Dendritic cell treated with granulocyte-macrophage colony-stimulating factor and Interleukin-4, amounts not matched to agents 40 ng/mL and 50 ng/mL, for 4 days (primary cell): ENCODE measurements at regions not wholly inside any gene's neighbourhood (a gene's known extent, or its start where the extent isn't known, plus 50 kb on each side); places are given as distances from the start of the nearest gene placed in this dataset.
"Not testable (repeated sequence)": the region's sequence is repeated elsewhere in the genome, so short reads cannot be mapped to it uniquely, and the experiment has no call there.

Experiments
- H3K27ac Mint-ChIP-seq: one replicate; pipeline ENCODE4 v1.8.0; 2022; ENCODE audit warnings: mild to moderate bottlenecking, mixed read lengths
- H3K27me3 Mint-ChIP-seq: one replicate; pipeline ENCODE4 v1.8.0; 2022; ENCODE audit warnings: mild to moderate bottlenecking, mixed read lengths
- H3K36me3 Mint-ChIP-seq: one replicate; pipeline ENCODE4 v1.8.0; 2022; ENCODE audit warnings: low read depth, mixed read lengths
- H3K4me1 Mint-ChIP-seq: one replicate; pipeline ENCODE4 v1.8.0; 2022; ENCODE audit warnings: low read depth, mixed read lengths
- H3K4me3 Mint-ChIP-seq: one replicate; pipeline ENCODE4 v1.8.0; 2022; ENCODE audit warnings: mild to moderate bottlenecking, moderate library complexity, mixed read lengths
- H3K9me3 Mint-ChIP-seq: one replicate; pipeline ENCODE4 v1.8.0; 2022; ENCODE audit warnings: mixed read lengths
- intact Hi-C: fragments of 100-400 bp; cut with micrococcal nuclease; formaldehyde crosslinking; loops from one replicate; pipeline ENCODE4 v1.15.0; 2022

GRCh38 chr1:185402930-185403329, 85.9 kb upstream of the IVNS1ABP start:
- H3K27ac Mint-ChIP-seq, result peak overlapping the region; percentile 68
- intact Hi-C loops, result no loop called here
- H3K4me3 Mint-ChIP-seq, result no peak overlapping the region

GRCh38 chr1:185401019-185401418, 84.0 kb upstream of the IVNS1ABP start:
- peaks cover 26% of the 10 kb centered on the region for H3K4me1 Mint-ChIP-seq
- H3K36me3 Mint-ChIP-seq, result no peaks in the 10 kb centered on the region
- H3K27me3 Mint-ChIP-seq, result no peaks in the 10 kb centered on the region
- H3K27ac Mint-ChIP-seq, result no peak overlapping the region
- intact Hi-C loops, result no loop called here
- H3K9me3 Mint-ChIP-seq, result no peaks in the 10 kb centered on the region
- H3K4me3 Mint-ChIP-seq, result no peak overlapping the region

More at GRCh38 chr1:185402930-185403329, 85.9 kb upstream of the IVNS1ABP start:
- Mint-ChIP-seq H3K36me3 (no peaks in the 10 kb centered on the region), H3K9me3 (no peaks in the 10 kb centered on the region), H3K4me1 (peaks cover 32% of the 10 kb centered on the region), H3K27me3 (no peaks in the 10 kb centered on the region)

- Mint-ChIP-seq H3K27me3 (no peaks in the 10 kb centered on the region), H3K36me3 (no peaks in the 10 kb centered on the region), H3K4me1 (peaks cover 26% of the 10 kb centered on the region), H3K9me3 (no peaks in the 10 kb centered on the region), H3K4me3 (no peak overlapping the region), H3K27ac (no peak overlapping the region)
- intact Hi-C loops, result no loop called here
These were observed 83.0 kb upstream of the IVNS1ABP start for GRCh38 chr1:185400052-185400451.

GRCh38 chr1:185398599-185398998, 81.6 kb upstream of the IVNS1ABP start:
- Mint-ChIP-seq H3K4me3 (no peak overlapping the region), H3K27me3 (no peaks in the 10 kb centered on the region), H3K27ac (no peak overlapping the region), H3K36me3 (no peaks in the 10 kb centered on the region), H3K9me3 (no peaks in the 10 kb centered on the region), H3K4me1 (peaks cover 15% of the 10 kb centered on the region)
- intact Hi-C loops, result no loop called here

GRCh38 chr1:185398022-185398421, 81.0 kb upstream of the IVNS1ABP start:
- H3K27ac Mint-ChIP-seq, result no peak overlapping the region
- H3K36me3 Mint-ChIP-seq, result no peaks in the 10 kb centered on the region
- no peaks in the 10 kb centered on the region for H3K27me3 Mint-ChIP-seq
- intact Hi-C loops, result no loop called here
- H3K9me3 Mint-ChIP-seq, result no peaks in the 10 kb centered on the region
- H3K4me1 Mint-ChIP-seq, result peaks cover 10% of the 10 kb centered on the region
- H3K4me3 Mint-ChIP-seq, result no peak overlapping the region

- Mint-ChIP-seq H3K9me3 (no peaks in the 10 kb centered on the region), H3K4me1 (peaks cover 3% of the 10 kb centered on the region), H3K4me3 (no peak overlapping the region), H3K27me3 (no peaks in the 10 kb centered on the region), H3K27ac (no peak overlapping the region), H3K36me3 (no peaks in the 10 kb centered on the region)
- intact Hi-C loops, result no loop called here
These were observed 80.1 kb upstream of the IVNS1ABP start for GRCh38 chr1:185397183-185397582.

GRCh38 chr1:185396126-185396525, 79.1 kb upstream of the IVNS1ABP start:
- no peaks in the 10 kb centered on the region for H3K36me3 Mint-ChIP-seq
- no peak overlapping the region for H3K4me3 Mint-ChIP-seq
- no peaks in the 10 kb centered on the region for H3K27me3 Mint-ChIP-seq
- no peak overlapping the region for H3K27ac Mint-ChIP-seq
- intact Hi-C loops, result no loop called here
- no peaks in the 10 kb centered on the region for H3K9me3 Mint-ChIP-seq
- H3K4me1 Mint-ChIP-seq, result peaks cover 3% of the 10 kb centered on the region

GRCh38 chr1:185393815-185394214, 76.8 kb upstream of the IVNS1ABP start:
- H3K27ac Mint-ChIP-seq, result no peak overlapping the region
- H3K4me1 Mint-ChIP-seq, result peaks cover 3% of the 10 kb centered on the region
- H3K4me3 Mint-ChIP-seq, result no peak overlapping the region
- no peaks in the 10 kb centered on the region for H3K27me3 Mint-ChIP-seq
- no peaks in the 10 kb centered on the region for H3K36me3 Mint-ChIP-seq
- intact Hi-C loops, result no loop called here
- no peaks in the 10 kb centered on the region for H3K9me3 Mint-ChIP-seq

- Mint-ChIP-seq H3K4me3 (no peak overlapping the region), H3K36me3 (no peaks in the 10 kb centered on the region), H3K27ac (no peak overlapping the region), H3K9me3 (no peaks in the 10 kb centered on the region), H3K4me1 (peaks cover 3% of the 10 kb centered on the region), H3K27me3 (no peaks in the 10 kb centered on the region)
- intact Hi-C loops, result no loop called here
These were observed 76.2 kb upstream of the IVNS1ABP start for GRCh38 chr1:185393205-185393604.

- Mint-ChIP-seq H3K4me1 (no peaks in the 10 kb centered on the region), H3K36me3 (no peaks in the 10 kb centered on the region), H3K9me3 (no peaks in the 10 kb centered on the region), H3K27me3 (no peaks in the 10 kb centered on the region), H3K4me3 (no peak overlapping the region), H3K27ac (no peak overlapping the region)
- intact Hi-C loops, result no loop called here
These were observed 71.8 kb upstream of the IVNS1ABP start for GRCh38 chr1:185388815-185389214.

GRCh38 chr1:185388346-185388745, 71.3 kb upstream of the IVNS1ABP start:
- H3K4me1 Mint-ChIP-seq, result peaks cover under 1% of the 10 kb centered on the region
- H3K9me3 Mint-ChIP-seq, result peaks cover 2% of the 10 kb centered on the region
- no peaks in the 10 kb centered on the region for H3K27me3 Mint-ChIP-seq
- intact Hi-C loops, result no loop called here
- H3K27ac Mint-ChIP-seq, result no peak overlapping the region
- no peak overlapping the region for H3K4me3 Mint-ChIP-seq
- H3K36me3 Mint-ChIP-seq, result no peaks in the 10 kb centered on the region

- Mint-ChIP-seq H3K4me3 (no peak overlapping the region), H3K36me3 (no peaks in the 10 kb centered on the region), H3K27ac (no peak overlapping the region), H3K4me1 (peaks cover 6% of the 10 kb centered on the region), H3K27me3 (no peaks in the 10 kb centered on the region), H3K9me3 (peaks cover 7% of the 10 kb centered on the region)
- intact Hi-C loops, result no loop called here
These were observed 68.9 kb upstream of the IVNS1ABP start for GRCh38 chr1:185385991-185386390.

- intact Hi-C loops, H3K9me3 Mint-ChIP-seq, H3K36me3 Mint-ChIP-seq, H3K4me1 Mint-ChIP-seq, H3K27ac Mint-ChIP-seq, H3K27me3 Mint-ChIP-seq, H3K4me3 Mint-ChIP-seq: not testable (repeated sequence)
These were observed 66.8 kb upstream of the IVNS1ABP start for GRCh38 chr1:185383805-185384204.

GRCh38 chr1:185377831-185378230, 60.8 kb upstream of the IVNS1ABP start:
- Mint-ChIP-seq H3K4me3 (no peak overlapping the region), H3K4me1 (peaks cover 19% of the 10 kb centered on the region), H3K36me3 (no peaks in the 10 kb centered on the region), H3K27me3 (no peaks in the 10 kb centered on the region), H3K27ac (no peak overlapping the region), H3K9me3 (peaks cover under 1% of the 10 kb centered on the region)
- intact Hi-C loops, result loop anchor here (5.0 kb wide), 1 partner anchor 41 kb away; no protein-coding TSS in a partner anchor

- no peak overlapping the region for H3K4me3 Mint-ChIP-seq
- intact Hi-C loops, result loop anchor here (5.0 kb wide), 1 partner anchor 40 kb away; no protein-coding TSS in a partner anchor
- no peak overlapping the region for H3K27ac Mint-ChIP-seq
- H3K36me3 Mint-ChIP-seq, result no peaks in the 10 kb centered on the region
- no peaks in the 10 kb centered on the region for H3K9me3 Mint-ChIP-seq
- peaks cover 19% of the 10 kb centered on the region for H3K4me1 Mint-ChIP-seq
- no peaks in the 10 kb centered on the region for H3K27me3 Mint-ChIP-seq
These were observed 60.0 kb upstream of the IVNS1ABP start for GRCh38 chr1:185376840-185377635.
